Loucy (cell line): ENCODE measurements at regions not wholly inside any gene's neighbourhood (a gene's known extent, or its start where the extent isn't known, plus 50 kb on each side); places are given as distances from the start of the nearest gene placed in this dataset.

Experiments used
- CTCF ChIP-seq: fragments of 200-600 bp; sonication (generic); conservative IDR thresholded peaks from 2 replicates; pipeline ENCODE4 v1.5.1; 2014; ENCODE audit warnings: mild to moderate bottlenecking, antibody characterized with exemption, low read length
- EZH2phosphoT487 ChIP-seq: fragments of 200-600 bp; IDR thresholded peaks from 2 replicates; pipeline ENCODE4 v1.6.1; 2018; ENCODE audit warnings: antibody characterized with exemption, mild to moderate bottlenecking, moderate library complexity, borderline replicate concordance

- TF ChIP-seq CTCF: no peak
- no peak for TF ChIP-seq EZH2phosphoT487
Observed at GRCh38 chr13:95420501-95420900, 119.2 kb upstream of the ABCC4 start.
